GM12864 (cell line): ENCODE measurements at regions not wholly inside any gene's neighbourhood (a gene's known extent, or its start where the extent isn't known, plus 50 kb on each side); places are given as distances from the start of the nearest gene placed in this dataset.
A peak's percentile ranks its signal among the peaks of the same experiment; 100 is the strongest.

ENCODE experiments used
- DNase-seq: peaks from one replicate; pipeline ENCODE4 v3.0.0-alpha.2; 2011; ENCODE audit warnings: low read depth
- H3K4me3 ChIP-seq: 2 replicates; pipeline ENCODE4 v1.5.1; 2011; ENCODE audit warnings: mild to moderate bottlenecking, low read depth, low read length, control low read depth
- CTCF ChIP-seq: IDR thresholded peaks from 2 replicates; pipeline ENCODE4 v1.5.1; 2011; ENCODE audit warnings: low read depth, mild to moderate bottlenecking, moderate library complexity, low read length, control low read depth, inconsistent platforms; ENCODE audit errors: missing control alignments

DNA sequence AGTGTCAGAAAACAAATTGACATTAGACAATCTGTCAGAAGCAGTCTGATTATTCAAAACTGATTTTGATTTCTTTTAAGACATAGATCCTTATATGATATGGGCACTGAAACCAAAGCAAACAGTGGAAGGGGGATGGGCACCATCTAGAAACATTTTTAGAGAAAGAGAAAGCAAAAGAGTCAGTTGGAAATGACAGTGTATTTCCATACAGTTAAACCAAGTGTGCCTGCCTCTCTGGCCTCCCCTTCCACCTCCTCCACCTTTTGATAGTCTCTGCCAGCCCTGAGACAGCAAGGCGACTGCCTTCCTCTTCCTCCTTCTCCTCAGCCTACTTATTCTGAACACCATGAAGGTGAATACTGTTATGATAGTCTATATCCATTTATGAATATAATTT is 949.7 kb downstream of the AMY1C start:
- no peak overlapping the region for H3K4me3 ChIP-seq
- TF ChIP-seq CTCF, result no peak
- no peak for DNase-seq

- no peak for TF ChIP-seq CTCF
- H3K4me3 ChIP-seq, result no peak overlapping the region
- no peak for DNase-seq
These were observed 953.0 kb downstream of the AMY1C start for GRCh38 chr1:104702731-104703130.

DNA sequence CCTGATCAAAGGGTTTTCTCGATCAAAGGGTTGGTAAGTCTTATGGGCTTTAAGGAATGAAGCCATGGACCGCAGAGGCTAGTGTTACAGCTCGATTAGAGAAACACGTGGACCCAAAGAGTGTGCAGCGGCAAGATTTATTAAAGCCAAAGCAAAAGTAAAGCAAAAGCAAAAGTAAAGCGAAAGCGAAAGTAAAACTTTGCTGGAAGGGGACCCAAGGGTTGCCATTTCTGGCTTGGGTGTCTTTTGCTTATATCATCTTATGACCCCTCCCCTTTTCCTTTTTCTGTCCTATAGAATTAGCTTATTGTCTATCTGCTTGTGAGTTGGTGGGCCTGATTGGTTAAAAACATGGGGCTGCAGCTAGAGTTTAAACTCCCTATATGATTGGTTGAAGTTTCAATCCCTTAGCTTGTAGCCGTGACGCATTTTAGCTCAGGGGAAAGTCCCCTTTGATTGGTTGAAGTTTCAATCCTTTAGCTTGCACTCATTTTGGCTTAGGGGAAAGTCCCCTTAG is 957.0 kb downstream of the AMY1C start:
- no peak for TF ChIP-seq CTCF
- DNase-seq, result peak; percentile 13
- no peak overlapping the region for H3K4me3 ChIP-seq

DNA sequence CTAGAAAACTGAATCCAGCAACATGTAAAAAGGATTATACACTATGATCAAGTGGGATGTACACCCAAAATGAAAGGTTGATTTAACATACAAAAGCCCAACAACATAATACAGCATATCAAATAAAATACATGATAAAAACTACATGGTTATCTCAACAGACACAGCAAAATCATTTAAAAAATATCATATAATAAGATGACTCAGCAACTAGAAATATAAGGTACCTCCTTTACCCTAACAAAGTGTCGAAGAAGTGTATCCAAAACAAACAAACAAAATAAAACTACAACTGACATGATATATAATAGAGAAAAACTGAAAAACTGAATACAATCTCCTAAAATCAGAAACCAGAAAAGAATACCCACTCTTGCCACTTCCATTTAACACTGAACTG is 969.1 kb downstream of the AMY1C start:
- no peak for TF ChIP-seq CTCF
- H3K4me3 ChIP-seq, result no peak overlapping the region
- DNase-seq, result no peak

- no peak overlapping the region for H3K4me3 ChIP-seq
- TF ChIP-seq CTCF, result no peak
- DNase-seq, result no peak
These were observed 971.0 kb downstream of the AMY1C start for GRCh38 chr1:104720741-104721140.

DNA sequence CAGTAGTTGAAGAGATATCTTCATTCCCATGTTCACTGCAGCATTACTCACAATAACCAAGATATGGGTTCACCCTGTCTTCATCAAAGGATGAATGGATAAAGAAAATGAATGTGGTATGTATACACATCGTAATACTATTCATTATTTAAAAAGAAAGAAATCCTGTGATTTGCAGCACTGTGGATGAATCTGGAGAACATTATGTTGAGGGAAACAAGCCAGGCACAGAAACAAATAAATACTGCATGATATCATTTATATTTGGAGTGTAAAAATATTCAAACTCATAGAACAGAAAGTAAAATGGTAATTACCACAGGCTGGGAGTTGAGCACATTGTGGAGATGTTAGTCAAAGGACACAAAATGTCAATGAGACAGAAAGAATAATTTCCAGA is 977.2 kb downstream of the AMY1C start:
- no peak overlapping the region for H3K4me3 ChIP-seq
- no peak for DNase-seq
- TF ChIP-seq CTCF, result no peak

DNA sequence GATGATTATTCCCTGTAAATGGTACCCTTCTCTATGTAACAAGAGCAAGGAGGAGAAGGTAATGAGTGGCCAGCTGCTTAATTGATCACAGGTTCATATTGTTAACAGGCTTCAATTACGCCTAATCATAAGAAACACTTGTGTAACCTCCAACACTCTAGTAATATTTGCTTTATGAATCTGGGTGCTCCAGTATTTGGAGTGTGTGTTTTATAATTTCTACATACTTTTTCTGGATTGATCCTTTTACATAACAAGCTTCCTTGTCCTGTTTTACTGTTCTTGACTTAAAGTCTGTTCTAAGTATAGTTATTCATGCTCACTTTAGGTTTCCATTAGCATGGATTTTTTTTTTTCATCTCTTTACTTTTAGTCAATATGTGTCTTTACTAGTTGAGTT is 984.2 kb downstream of the AMY1C start:
- H3K4me3 ChIP-seq, result no peak overlapping the region
- DNase-seq, result no peak
- no peak for TF ChIP-seq CTCF
